NOMO-1 treated with dmso at 0.1 percent for 144 hours (cell line): ENCODE measurements at regions not wholly inside any gene's neighbourhood (a gene's known extent, or its start where the extent isn't known, plus 50 kb on each side); places are given as distances from the start of the nearest gene placed in this dataset.

Experiments used
- DNase-seq: peaks from one replicate; lab custom pipeline; 2025; ENCODE audit not compliant: unreplicated experiment; lab: John Stamatoyannopoulos, UW

- DNase-seq: no peak
Measured at GRCh38 chr20:24079661-24080412, 91.3 kb upstream of the GGTLC1 start.

- DNase-seq: no peak
Measured at GRCh38 chr20:24077145-24077544, 88.6 kb upstream of the GGTLC1 start.

GRCh38 chr20:24070679-24071078 is 82.1 kb upstream of the GGTLC1 start:
- no peak for DNase-seq

GRCh38 chr20:24066076-24066700 is 77.6 kb upstream of the GGTLC1 start:
- no peak for DNase-seq

- no peak for DNase-seq
Measured at GRCh38 chr20:24064915-24065314, 76.3 kb upstream of the GGTLC1 start.

- DNase-seq: no peak
Measured at GRCh38 chr20:24064092-24064491, 75.5 kb upstream of the GGTLC1 start.

- DNase-seq: no peak
Measured at GRCh38 chr20:24063100-24063499, 74.5 kb upstream of the GGTLC1 start.

- DNase-seq: no peak
Measured at GRCh38 chr20:24060851-24061590, 72.4 kb upstream of the GGTLC1 start.

- DNase-seq: no peak
Measured at GRCh38 chr20:24059174-24059573, 70.6 kb upstream of the GGTLC1 start.

GRCh38 chr20:24056491-24056890 is 67.9 kb upstream of the GGTLC1 start:
- DNase-seq: no peak

- DNase-seq: no peak
Measured at GRCh38 chr20:24052599-24053275, 64.2 kb upstream of the GGTLC1 start.

- no peak for DNase-seq
Measured at GRCh38 chr20:24051160-24051559, 62.6 kb upstream of the GGTLC1 start.

- DNase-seq: no peak
Measured at GRCh38 chr20:24050119-24050518, 61.5 kb upstream of the GGTLC1 start.

- DNase-seq: no peak
Measured at GRCh38 chr20:24049081-24049480, 60.5 kb upstream of the GGTLC1 start.

GRCh38 chr20:24048024-24048611 is 59.5 kb upstream of the GGTLC1 start:
- DNase-seq: no peak

- DNase-seq: no peak
Measured at GRCh38 chr20:24046888-24047287, 58.3 kb upstream of the GGTLC1 start.

- DNase-seq: no peak
Measured at GRCh38 chr20:24045621-24046318, 57.2 kb upstream of the GGTLC1 start.

- no peak for DNase-seq
Measured at GRCh38 chr20:24043294-24043693, 54.7 kb upstream of the GGTLC1 start.

- no peak for DNase-seq
Measured at GRCh38 chr20:24042646-24043045, 54.1 kb upstream of the GGTLC1 start.

- no peak for DNase-seq
Measured at GRCh38 chr20:24040896-24041459, 52.4 kb upstream of the GGTLC1 start.
